Endodermal cell (in vitro differentiated cells): ENCODE measurements at regions not wholly inside any gene's neighbourhood (a gene's known extent, or its start where the extent isn't known, plus 50 kb on each side); places are given as distances from the start of the nearest gene placed in this dataset.

Source experiments
- DNase-seq: peaks from one replicate; pipeline ENCODE4 v3.0.0-alpha.2; 2017
- H3K27ac ChIP-seq: 2 replicates; pipeline ENCODE4 v1.5.1; 2013; ENCODE audit warnings: mild to moderate bottlenecking, low read depth, low read length, moderate library complexity
- H3K27me3 ChIP-seq: 2 replicates; pipeline ENCODE4 v1.6.1; 2013; ENCODE audit warnings: mild to moderate bottlenecking, low read length, moderate library complexity; ENCODE audit not compliant: insufficient read depth, control insufficient read depth, poor library complexity, severe bottlenecking
- H3K36me3 ChIP-seq: 2 replicates; pipeline ENCODE4 v1.7.0; 2013; ENCODE audit warnings: mild to moderate bottlenecking, low read length, moderate library complexity; ENCODE audit not compliant: control insufficient read depth, insufficient read depth
- H3K4me1 ChIP-seq: one replicate; pipeline ENCODE4 v1.7.0; 2013; ENCODE audit warnings: low read length; ENCODE audit not compliant: control insufficient read depth, insufficient read depth
- H3K4me3 ChIP-seq: 2 replicates; pipeline ENCODE4 v1.5.1; 2013; ENCODE audit warnings: mild to moderate bottlenecking, low read length, moderate library complexity
- H3K9ac ChIP-seq: 2 replicates; pipeline ENCODE4 v1.6.1; 2013; ENCODE audit warnings: mild to moderate bottlenecking, low read length, moderate library complexity; ENCODE audit not compliant: poor library complexity, severe bottlenecking; ENCODE audit errors: extremely low read depth
- H3K9me3 ChIP-seq: 2 replicates; pipeline ENCODE4 v1.6.1; 2013; ENCODE audit warnings: mild to moderate bottlenecking, low read length, moderate library complexity; ENCODE audit not compliant: control insufficient read depth
- H3K27ac Mint-ChIP-seq: 2 replicates; pipeline ENCODE4 v1.8.0; 2020; ENCODE audit warnings: mixed read lengths
- H3K27me3 Mint-ChIP-seq: 2 replicates; pipeline ENCODE4 v1.8.0; 2021; ENCODE audit warnings: mild to moderate bottlenecking, mixed read lengths; ENCODE audit not compliant: insufficient read depth
- H3K36me3 Mint-ChIP-seq: 2 replicates; pipeline ENCODE4 v1.8.0; 2020; ENCODE audit warnings: low read depth, mixed read lengths
- H3K4me1 Mint-ChIP-seq: 2 replicates; pipeline ENCODE4 v1.8.0; 2020; ENCODE audit warnings: mixed read lengths
- H3K4me3 Mint-ChIP-seq: 2 replicates; pipeline ENCODE4 v1.8.0; 2020; ENCODE audit warnings: mild to moderate bottlenecking, moderate library complexity, mixed read lengths
- H3K9me3 Mint-ChIP-seq: 2 replicates; pipeline ENCODE4 v1.8.0; 2020; ENCODE audit warnings: mild to moderate bottlenecking, mixed read lengths
- WGBS, 2 experiments: methylation state at CpG; one replicate each; pipeline versions ENCODE4 v1.1.5 to v1.1.7; 2013; ENCODE audit warnings: missing lambda C conversion rate in 2 of 2, mixed read lengths in 1 of 2; ENCODE audit not compliant: insufficient coverage in 1 of 2, insufficient read length in 1 of 2; 5-methylcytosine and 5-hydroxymethylcytosine counted together
- TF ChIP-seq, protein P1 (sequence below): fragments of 200-600 bp; sonication (generic); conservative IDR thresholded peaks from 2 replicates; pipeline ENCODE4 v1.5.0; 2021; ENCODE audit warnings: antibody characterized with exemption, mild to moderate bottlenecking

DNA sequence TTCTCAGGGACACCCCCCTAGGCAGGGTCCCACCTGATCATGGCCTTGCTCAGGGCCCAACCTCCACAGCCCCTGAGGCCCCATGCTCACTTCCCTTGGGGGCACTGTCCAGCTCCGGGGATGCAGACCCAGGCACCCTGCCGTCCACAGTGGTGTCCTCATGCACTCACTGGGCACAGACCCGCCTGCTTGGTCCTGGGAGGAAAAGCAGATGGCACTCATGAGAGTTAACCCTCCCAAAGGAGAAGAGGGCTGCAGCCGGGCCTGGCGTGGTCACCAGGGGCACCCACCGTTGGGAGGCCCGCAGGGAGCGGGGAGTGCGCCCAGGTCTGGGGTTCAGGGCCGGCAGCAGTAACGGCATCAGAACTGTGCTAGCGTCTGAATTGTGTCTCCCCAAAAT lies 1270.9 kb downstream of the BRD1 start:
- no peaks in the 10 kb centered on the region for H3K36me3 ChIP-seq
- H3K9ac ChIP-seq: no peak overlapping the region
- WGBS, 2 experiments: 95% methylated on average over 10 to 12 of the region's 12 CpGs
- Mint-ChIP-seq H3K4me1 (no peaks in the 10 kb centered on the region), H3K27ac (no peak overlapping the region), H3K36me3 (no peaks in the 10 kb centered on the region), H3K4me3 (no peak overlapping the region), H3K9me3 (no peaks in the 10 kb centered on the region), H3K27me3 (no peaks in the 10 kb centered on the region)
- no peak overlapping the region for H3K27ac ChIP-seq
- no peaks in the 10 kb centered on the region for H3K4me1 ChIP-seq
- DNase-seq: no peak
- no peak overlapping the region for H3K4me3 ChIP-seq
- no peaks in the 10 kb centered on the region for H3K27me3 ChIP-seq
- TF ChIP-seq, protein P1, sequence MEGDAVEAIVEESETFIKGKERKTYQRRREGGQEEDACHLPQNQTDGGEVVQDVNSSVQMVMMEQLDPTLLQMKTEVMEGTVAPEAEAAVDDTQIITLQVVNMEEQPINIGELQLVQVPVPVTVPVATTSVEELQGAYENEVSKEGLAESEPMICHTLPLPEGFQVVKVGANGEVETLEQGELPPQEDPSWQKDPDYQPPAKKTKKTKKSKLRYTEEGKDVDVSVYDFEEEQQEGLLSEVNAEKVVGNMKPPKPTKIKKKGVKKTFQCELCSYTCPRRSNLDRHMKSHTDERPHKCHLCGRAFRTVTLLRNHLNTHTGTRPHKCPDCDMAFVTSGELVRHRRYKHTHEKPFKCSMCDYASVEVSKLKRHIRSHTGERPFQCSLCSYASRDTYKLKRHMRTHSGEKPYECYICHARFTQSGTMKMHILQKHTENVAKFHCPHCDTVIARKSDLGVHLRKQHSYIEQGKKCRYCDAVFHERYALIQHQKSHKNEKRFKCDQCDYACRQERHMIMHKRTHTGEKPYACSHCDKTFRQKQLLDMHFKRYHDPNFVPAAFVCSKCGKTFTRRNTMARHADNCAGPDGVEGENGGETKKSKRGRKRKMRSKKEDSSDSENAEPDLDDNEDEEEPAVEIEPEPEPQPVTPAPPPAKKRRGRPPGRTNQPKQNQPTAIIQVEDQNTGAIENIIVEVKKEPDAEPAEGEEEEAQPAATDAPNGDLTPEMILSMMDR: no peak
- no peaks in the 10 kb centered on the region for H3K9me3 ChIP-seq

DNA sequence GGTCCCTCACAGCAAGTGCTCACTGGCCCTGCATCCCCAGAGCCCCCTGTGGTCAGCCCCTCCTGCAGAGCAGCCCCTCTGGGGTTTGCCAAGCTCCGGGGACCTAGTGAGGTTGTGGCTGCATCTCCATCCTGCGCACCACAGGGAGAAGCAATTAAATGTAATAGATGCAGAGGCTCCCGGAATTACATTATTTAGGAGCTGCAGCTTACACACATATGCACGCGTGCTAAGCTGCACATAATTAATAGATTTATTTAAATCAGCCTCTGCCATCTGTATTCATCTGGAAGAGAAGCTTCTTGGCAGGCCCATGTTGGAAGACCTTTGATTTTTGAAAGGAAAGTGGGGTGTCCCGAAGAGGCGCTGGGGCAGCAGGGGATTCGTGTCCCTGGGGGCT lies 1271.5 kb downstream of the BRD1 start:
- 95% methylated on average over 8 of the region's 8 CpGs; no CpG with 5 or more reads in 1 of the 2 experiments for WGBS, 2 experiments

DNA sequence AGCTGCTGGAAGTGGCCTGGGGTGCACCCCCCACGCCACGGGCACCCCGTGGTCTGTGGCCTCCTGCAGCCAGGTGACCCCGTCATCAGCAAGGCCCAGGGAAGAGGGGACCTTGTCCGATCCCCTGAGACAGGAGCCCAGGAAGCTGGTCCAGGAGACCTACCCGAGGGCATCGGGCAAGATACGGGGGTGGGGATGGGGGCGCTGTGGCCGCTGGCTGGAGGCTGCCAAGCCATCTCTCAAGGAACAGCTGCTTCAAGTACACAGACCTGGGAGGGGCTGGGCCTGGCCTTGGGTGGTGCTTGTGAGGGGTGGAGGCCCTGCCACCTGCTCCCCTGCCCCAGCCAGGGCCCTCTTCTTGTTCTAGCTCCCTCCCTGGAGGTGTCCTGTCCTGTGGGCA lies 1272.1 kb downstream of the BRD1 start:
- Mint-ChIP-seq H3K27me3 (no peaks in the 10 kb centered on the region), H3K4me3 (no peak overlapping the region), H3K4me1 (no peaks in the 10 kb centered on the region), H3K9me3 (no peaks in the 10 kb centered on the region), H3K27ac (no peak overlapping the region), H3K36me3 (no peaks in the 10 kb centered on the region)
- H3K9ac ChIP-seq: no peak overlapping the region
- no peak for DNase-seq
- no peak overlapping the region for H3K4me3 ChIP-seq
- no peak overlapping the region for H3K27ac ChIP-seq
- TF ChIP-seq, protein P1: no peak
- no peaks in the 10 kb centered on the region for H3K36me3 ChIP-seq
- WGBS, 2 experiments: 67 to 84% methylated on average over 4 to 10 of the region's 10 CpGs
- no peaks in the 10 kb centered on the region for H3K27me3 ChIP-seq
- no peaks in the 10 kb centered on the region for H3K4me1 ChIP-seq
- H3K9me3 ChIP-seq: no peaks in the 10 kb centered on the region

More for the DNA sequence above, 1271.5 kb downstream of the BRD1 start:
- TF ChIP-seq, protein P1: no peak
- Histone ChIP-seq H3K9me3 (no peaks in the 10 kb centered on the region), H3K4me1 (no peaks in the 10 kb centered on the region), H3K9ac (no peak overlapping the region), H3K36me3 (no peaks in the 10 kb centered on the region), H3K27ac (no peak overlapping the region), H3K27me3 (no peaks in the 10 kb centered on the region), H3K4me3 (no peak overlapping the region)
- Mint-ChIP-seq H3K27ac (no peak overlapping the region), H3K27me3 (no peaks in the 10 kb centered on the region), H3K4me1 (no peaks in the 10 kb centered on the region), H3K4me3 (no peak overlapping the region), H3K9me3 (no peaks in the 10 kb centered on the region), H3K36me3 (no peaks in the 10 kb centered on the region)
- DNase-seq: no peak
